ENCODE measurements at regions not wholly inside any gene's neighbourhood (a gene's known extent, or its start where the extent isn't known, plus 50 kb on each side); places are given as distances from the start of the nearest gene placed in this dataset.

DNA sequence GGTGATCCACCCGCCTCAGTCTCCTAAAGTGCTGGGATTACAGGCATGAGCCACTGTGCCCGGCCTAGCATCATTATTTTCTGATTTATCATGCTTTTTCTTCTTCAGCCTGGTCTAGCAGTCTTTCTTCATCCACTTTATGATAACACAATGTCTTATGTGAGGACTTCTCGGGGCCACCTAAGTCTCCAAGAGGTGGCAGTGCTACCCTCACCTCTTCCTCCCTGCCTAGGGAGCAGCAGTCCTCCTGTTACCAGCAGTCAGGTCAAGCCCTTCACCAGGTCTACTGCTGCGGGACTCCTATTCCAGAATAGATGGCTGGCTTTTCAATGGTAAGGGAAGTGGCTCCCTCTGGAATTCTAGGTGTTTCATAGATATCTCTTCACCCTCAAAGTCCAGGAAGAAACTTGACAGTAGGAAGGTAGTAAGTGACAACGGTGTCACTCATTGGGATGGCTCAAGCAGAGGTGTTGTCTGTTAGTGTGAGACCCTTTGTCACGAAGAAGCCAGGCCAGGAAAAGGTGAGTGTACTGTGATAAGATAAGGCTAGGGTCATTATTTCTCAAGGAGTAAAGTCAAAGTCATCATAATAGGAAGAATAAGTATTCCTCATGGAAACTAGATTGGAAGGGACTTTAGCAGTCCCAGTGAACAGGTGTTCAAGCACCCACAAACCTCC, 164.0 kb downstream of the KLF5 start:
- DNase-seq = no peak

DNA sequence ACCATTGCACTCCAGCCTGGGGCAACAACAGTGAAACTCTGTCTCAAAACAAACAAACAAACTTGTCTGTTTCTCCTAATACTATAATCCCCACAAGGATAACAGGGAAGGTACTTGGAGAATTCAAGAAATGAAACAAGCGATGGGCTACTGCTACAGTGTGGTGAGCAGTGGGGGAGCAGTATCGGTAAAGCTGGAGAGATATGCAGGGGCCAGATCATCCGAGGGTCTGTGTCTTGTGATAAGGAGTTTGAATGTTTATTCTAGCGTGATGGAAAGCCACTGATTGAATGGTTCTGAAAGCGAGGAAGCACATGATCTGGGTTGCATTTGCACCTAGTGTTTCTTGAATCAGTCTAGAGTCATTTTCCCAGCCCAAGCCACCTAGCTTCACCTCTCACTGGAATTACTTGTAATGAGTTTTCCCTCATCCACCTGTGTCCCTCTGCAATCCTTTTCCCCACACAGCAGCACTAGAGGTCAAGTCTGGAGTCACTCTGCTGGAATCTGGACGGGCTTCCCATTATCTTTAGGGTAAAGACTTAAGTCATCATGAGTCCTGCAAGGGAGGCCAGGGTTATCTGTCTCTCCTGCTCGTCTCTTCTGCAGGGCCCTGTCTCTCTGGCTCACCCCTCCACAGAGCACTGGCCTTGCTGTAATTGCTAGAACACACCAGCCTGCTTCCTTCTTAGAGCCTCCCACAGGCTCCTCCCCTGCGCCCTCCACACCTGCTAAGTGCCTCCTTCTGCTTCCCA, 162.3 kb downstream of the KLF5 start:
- no peak for DNase-seq

DNA sequence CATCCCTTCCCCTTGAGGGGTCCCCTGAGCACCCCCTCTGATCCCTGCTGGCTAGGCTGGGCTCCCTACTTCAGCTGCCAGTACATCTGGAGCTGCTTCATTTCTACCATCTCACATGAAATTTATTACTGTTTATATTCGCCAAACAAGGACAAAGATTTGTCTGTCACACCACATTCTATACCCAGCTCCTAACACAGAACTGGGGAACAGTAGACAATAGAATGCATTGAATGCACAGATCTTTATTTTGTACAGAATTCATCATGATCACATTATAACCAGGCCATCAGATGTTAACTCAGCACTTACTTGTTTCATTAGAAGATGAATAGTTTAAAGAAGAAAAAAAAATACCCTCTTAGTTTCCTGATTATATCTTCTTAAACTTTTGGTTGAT, 159.4 kb downstream of the KLF5 start:
- no peak for DNase-seq

DNA sequence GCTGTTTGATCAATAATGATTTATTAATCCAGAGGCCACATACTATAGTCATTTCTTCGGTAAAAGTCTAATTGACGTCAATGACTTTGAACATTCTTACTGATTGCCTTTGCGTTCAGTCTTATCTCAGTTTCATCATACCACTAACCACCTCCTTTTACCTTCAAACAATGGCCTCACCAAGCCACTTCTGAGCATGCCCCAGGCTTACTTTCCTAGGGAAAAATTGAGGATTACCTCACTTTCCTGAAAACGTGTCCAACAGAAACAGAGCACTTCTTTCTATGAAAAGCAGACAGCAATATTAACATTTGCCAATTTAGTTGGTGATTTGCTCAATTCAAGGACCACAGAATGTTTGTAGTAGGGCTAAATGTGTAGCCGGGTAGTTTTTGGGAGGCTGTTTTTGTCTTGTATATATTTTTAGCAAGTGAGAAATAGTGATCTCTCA, 157.6 kb downstream of the KLF5 start:
- no peak for DNase-seq

DNA sequence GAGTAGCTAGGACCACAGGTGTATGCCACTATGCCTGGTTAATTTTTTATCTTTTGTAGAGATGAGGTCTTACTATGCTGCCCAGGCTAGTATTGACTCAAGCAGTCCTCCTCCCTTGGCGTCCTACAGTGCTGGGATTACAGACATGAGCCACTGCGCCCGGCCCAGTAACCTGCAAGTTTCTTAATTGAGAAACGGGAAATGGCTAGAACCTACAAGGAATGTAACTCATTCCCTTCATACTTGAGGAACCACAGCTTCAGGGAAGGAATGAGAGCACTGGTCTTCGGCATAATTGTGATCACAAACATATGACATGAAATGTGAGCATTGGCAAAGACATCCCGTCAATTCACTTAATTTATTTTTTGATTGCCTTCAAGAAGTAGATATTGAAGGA, 157.0 kb downstream of the KLF5 start:
- no peak for DNase-seq

DNA sequence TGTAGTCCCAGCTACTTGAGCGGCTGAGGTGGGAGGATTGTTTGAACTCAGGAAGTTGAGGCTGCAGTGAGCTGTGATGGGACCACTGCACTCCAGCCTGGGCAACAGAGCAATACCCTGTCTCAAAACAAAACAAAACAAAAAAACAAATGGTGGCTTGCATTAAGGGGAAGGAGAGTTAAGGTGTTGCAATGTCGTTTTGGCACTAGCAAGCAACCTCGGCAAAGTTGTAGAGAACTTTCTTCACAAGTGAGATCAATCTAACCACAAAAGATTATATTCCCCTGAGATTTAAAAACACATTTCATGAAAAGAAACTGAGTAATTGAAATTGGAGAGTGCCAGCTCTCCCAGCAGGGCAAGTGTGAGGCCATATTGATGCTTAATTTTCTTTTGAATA, 153.7 kb downstream of the KLF5 start:
- DNase-seq = no peak

DNA sequence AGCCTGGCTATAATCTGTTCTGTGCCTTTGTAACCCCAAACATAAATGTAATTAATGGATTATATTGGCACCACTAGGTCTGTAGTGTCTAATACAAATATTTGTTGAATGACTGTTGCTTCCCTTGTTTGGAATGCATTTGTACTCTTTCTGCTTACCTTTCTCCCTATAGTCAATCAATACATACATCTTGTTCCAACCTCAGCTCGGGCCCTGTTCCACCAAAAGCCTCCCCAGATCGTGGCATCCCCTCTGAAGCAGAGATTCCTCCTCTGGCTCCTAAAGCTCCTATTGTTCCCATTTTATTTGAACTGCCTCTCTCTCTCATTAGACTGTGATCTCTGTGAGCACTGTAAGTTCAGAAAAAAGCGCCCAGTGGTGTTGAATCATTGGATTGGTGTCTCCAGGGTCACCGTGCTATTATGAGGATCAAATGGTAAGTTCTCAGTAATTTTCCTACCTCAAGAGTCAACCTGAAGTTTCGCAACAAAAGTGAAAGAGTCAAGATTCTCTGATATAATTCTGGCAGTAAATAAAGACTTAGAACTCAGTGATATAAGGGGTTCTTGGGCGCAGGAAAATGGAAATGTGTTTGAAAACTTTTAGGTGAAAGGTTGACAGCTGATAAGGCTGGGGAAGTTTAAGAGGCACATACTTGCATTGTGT, 151.5 kb downstream of the KLF5 start:
- no peak for DNase-seq

DNA sequence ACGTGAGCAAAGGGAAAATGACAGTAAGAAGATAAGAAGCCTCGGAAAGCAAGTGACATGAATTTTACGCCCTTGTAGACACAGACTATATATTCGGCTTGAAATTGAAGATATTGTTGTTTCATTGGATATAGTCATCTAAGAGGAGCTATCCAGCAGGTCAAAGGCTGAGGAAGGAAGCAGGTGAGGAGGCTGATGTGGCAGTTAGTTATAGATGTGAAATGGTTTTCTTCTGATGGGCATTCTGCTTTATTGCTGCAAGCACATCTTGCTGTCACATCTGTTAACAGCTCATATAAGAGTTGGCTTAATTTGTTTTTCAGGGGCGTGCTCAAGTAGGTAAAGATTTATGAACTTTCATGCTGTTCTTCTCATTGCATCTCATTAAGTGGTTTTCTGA, 146.1 kb downstream of the KLF5 start:
- no peak for DNase-seq

DNA sequence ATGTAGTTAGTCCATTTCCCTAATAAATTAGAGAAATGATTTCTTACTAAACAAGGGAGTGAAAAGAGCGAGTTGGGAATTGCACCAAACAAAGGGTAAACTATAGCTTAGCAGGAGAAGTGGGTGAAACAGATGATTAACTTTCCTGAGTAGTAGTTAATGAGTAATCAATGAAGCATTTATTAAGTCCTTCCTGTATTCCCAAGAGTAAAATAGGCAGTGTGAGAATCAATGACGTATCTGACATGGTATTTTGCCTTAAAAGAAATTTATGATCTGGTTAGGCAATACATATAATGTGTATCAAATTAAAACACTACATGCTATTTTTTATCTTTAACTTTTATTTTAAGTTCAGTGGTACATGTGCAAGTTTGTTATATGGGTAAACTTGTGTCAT, 142.8 kb downstream of the KLF5 start:
- no peak for DNase-seq

DNA sequence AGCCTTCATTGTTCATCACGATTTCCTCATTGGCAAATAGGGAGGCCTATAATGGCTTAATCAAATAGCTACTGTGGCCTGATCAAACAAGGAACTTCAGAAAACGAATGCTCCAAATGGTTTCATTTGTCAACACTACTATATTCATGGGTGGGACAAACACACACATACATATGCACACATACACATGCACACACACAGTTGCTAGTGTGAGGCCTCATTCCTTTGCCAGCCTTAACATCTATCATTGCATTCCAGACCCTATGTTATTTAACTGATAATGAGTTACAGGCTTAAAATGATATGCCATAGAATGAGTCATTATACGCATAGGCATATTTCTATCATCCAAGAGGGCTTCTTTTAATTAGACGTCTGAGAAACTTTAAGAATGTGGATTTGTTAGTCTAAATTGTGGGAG, 140.2 kb downstream of the KLF5 start:
- no peak for DNase-seq

DNA sequence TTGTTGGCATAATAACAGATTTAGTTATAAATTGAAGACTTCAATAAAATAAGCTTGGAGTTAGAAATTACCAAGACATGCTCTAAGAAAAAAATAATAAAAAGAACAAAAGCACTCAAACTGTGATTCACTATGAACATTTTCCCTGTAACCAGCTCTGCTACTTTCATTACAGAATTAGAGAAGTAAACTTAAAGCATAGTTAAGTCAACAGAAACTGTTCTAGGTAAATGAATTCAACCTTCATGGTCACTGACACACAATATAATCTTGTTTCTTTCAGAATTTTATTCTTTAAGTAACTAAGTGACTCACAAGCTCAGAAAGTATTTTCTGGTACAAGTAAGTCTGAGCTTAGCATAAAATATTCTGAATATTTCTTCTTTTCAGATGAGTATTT, 136.3 kb downstream of the KLF5 start:
- DNase-seq = no peak

DNA sequence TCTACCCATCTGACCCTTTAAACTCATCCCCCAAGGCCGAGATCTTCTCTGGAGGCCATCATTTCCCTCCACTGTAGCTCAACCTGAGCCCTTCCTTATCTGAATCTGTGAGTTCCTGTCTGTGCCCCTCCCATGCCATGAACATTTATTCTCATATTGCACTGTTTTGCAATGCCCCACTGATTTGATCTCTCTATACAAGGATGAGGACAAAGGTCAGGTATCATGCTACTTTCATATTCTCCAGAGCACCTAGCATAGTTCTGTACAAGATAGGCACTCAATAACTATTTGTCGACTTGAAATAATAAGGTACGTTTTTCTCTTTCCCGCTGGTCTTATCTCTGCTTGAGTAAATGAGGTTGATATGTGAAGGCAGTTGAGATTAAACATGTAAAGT, 135.5 kb downstream of the KLF5 start:
- DNase-seq = no peak

DNA sequence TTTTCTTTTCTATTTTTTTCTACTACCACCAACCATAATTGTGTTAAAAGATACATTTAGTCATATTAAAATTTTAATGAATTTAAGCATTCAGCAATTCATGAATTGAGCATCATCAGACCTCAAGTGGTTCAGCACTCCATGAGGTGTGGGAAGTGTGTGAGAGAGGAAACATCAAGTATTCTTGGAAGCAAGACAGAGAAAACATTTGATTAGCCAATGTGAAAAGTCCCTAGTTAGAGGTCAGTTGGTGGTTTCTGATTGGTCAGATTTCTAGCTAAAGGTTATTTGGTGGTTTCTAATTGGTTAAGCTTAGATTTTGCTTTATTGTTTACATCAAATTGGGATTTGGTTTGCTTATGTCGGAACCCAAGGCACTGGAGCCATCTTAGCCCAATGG, 134.7 kb downstream of the KLF5 start:
- no peak for DNase-seq

DNA sequence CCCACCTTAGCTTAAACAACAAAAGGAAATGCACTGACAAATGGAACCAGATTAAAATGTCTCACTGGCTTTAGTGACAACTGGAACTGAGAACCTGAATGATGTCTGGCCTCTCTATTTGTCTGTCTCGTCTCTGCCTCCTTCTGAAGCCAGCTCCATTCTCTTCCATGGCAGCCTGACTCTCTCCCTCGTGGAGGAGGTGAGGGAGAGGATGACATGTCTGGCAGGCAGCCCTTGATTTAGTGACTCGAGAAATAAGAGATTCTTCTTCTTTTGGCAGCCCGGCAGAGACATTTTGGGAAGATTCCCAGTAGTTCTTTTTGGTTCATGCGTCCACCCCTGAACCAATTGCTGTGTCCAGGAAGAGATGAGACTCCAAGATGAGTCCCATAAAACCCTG, 131.7 kb downstream of the KLF5 start:
- DNase-seq = no peak

DNA sequence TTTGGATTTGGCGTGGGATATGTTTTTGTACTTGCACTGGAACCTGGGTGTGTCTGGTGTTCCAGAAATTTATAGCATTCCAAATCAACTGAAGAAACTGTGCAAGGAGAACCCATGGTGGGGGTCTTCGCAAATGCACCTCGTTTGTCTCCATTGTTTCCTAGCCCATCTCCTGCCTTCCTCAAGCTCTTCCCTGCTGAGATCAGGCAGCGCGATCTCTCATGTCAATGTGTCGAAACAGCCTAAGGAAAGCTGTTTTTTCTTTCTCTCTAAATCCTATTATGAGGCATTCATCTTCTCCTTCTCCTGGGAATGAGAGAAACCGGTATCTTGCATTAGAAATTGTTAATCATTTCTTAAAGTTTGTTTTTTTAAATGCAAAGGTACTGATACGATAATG, 131.0 kb downstream of the KLF5 start:
- no peak for DNase-seq

DNA sequence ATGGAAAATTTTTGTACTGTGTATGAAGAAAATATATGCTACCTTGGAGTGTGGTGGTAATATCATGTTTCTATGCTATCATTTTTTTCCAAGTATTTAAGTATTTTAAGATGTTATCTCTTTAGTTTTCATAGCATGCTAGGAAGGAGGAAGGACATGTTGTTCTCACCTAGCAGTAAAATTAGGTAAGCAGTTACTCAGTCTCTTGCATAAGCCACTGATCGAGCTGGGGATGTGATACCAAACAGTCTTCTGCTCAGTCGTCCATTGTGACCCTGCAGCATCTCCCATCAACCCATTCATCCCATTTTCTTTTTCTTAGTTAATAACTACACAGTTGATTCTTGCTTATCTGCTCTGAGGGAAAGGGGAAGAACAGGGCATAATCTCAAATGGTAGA, 130.6 kb downstream of the KLF5 start:
- DNase-seq = no peak

DNA sequence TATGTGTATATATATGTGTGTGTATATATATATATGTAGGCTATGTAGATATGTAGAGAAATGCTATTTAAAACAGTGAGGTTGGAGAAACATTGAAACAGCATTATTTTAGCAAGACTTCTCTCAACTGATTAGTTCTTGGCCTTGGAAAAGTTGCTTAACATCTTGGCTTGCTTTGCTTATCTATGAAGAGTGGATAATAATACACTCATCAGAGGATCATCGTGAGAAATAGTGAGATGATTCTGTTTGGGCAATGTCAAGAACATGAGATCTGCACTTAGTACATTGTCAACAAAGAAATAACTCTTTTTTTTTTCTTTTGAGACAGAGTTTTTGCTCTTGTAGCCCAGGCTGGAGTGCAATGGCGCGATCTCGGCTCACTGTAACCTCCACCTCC, 128.3 kb downstream of the KLF5 start:
- no peak for DNase-seq

DNA sequence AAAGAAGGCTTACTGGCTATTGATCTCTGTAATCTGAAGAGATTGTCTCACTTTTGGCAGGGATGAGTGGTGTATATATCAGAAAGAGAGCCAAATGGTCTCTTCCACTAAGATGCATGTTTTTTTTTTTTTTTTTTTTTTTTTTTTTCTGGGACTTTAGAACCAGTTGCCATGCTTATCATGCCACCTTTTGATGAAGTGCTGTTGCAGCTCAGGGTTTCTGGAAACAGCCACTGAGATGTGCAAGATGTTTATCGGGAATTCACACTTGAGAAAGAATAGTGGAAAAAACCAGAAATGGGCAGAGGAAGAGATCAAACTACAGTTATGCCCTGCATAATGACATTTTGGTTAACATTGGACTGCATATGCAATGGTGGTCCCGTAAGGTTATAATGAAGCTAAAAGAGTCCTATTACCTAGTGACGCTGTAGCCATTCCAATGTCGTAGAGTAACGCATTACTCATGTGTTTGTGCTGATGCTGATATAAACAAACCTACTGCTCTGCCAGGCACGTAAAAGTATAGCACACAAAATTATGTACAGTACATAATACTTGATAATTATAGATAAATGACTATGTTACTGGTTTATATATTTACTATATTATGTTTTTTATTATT, 121.0 kb downstream of the KLF5 start:
- no peak for DNase-seq

DNA sequence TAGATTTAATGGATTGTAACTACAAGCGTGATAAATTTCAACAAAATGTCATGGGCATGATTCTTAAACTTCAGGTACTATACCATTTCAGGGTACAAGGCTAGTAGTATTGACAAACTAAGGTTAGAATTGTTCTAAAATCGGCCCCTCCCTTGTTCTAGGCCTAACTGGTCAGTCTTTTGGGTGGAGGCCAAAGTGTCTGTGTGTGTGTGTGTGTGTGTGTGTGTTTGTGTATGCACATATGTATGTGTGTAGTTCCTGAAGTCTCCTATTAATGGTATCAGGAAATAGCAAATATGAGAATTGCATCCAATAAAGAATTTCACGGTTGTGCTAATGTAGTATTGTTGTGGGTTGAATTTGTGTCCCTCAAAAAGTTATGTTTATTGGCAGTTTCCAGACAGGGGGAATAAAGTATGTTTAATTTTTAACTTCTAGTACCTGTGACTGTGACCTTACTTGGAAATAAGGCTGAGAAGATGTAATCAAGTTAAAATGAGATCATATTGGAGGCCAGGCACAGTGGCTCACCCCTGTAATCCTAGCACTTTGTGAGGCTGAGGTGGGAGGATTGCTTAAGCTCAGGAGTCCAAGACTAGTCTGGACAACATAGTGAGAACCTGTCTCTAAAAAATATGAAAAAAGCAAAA, 119.2 kb downstream of the KLF5 start:
- no peak for DNase-seq

DNA sequence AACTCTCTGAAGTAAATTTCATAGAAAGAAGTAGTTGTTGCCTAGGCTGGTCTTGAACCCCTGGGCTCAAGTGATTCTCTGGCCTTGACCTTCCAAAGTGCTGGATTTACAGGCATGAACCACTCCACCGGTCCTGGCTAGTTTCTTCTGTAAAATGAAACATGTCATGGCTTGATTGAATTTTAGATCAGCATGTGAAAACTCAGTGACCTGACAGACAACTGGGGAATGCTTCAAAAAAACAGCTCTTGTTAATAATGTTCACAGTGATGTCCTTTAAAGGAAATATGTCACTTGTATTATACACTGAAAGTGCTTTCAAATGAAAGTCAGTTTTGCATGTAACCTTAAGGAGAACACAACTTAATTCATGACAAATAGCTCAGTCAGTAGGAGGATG, 118.2 kb downstream of the KLF5 start:
- DNase-seq = no peak

DNA sequence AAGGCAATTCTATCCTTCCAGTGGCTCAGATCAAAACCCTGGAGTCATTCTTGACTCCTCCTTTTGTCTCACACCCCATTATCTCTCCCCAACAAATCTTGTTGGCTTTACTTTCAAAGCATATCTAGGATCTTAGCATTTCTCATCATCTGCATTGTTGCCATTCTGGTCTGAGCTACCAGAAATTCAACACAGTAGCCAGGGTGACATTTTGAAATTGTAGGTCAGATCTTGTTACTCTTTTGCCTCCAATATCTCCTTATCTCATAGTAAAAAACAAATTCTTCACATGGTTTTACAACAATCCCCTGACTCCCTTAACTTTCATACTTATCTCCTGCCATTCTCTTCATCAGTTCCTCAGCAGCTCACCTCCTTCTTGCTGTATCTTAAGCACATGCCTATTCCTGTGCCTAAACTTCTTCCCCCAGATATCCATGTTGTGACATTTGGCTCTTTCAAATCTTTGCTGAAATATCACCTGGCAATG, 115.8 kb downstream of the KLF5 start:
- no peak for DNase-seq

DNA sequence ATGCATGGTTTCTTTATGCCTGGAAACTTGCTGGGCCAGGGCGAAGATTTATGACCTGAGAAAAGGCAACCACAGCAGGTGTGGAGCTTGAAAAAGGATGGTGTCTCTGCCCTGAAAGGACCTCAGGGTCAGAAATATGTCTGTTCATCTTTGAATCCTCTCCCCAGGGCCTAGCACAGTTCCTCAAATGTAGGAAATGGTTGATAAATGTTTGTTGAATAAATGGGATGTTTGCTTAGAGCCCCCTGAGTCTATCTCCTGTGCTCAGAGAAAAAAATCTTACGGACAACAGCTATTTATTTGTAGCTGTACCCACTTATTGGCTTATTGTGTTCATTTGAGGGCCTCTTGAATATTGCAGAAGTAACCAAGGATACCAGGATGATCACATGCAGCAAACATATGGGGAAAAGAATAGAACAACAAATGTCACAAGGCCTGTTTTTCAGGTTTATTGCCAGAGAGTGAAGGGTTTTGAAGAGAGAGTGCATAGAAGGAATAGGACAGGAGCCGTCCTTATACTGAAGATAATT, 114.5 kb downstream of the KLF5 start:
- DNase-seq = peak; percentile 73

DNA sequence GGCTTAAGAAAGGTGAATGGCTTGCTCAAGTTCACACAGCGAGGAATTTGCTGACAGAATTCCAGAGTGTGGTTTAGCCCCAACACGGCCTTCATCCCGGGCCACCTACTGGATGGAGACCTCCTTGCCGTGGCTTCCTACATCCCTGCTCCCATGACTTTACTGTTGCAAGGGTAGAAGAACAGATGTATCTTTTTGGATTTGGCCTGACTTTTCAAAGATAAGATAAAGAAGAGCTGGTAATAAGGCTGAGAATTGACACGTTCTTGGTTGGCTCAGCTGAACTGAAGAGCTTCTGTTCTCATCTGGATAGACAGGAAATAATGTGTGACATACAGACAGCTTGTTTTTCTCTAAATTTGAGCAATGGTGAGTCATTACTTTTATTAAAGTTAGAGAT, 113.1 kb downstream of the KLF5 start:
- no peak for DNase-seq
